ENCODE measurements at regions not wholly inside any gene's neighbourhood (a gene's known extent, or its start where the extent isn't known, plus 50 kb on each side); places are given as distances from the start of the nearest gene placed in this dataset.
"Not testable (repeated sequence)": the region's sequence is repeated elsewhere in the genome, so short reads cannot be mapped to it uniquely, and the experiment has no call there.

GRCh38 chr12:5310151-5310550 lies 121.8 kb upstream of the NTF3 start:
- DNase-seq (ENCODE audit: low spot score) = no peak

- no peak for DNase-seq (ENCODE audit: low spot score)
These were observed 114.4 kb upstream of the NTF3 start for GRCh38 chr12:5317556-5317955.

GRCh38 chr12:5318874-5319273 lies 113.0 kb upstream of the NTF3 start:
- DNase-seq (ENCODE audit: low spot score) = no peak

- DNase-seq (ENCODE audit: low spot score) = no peak
These were observed 103.0 kb upstream of the NTF3 start for GRCh38 chr12:5328669-5329517.

- no peak for DNase-seq (ENCODE audit: low spot score)
These were observed 99.4 kb upstream of the NTF3 start for GRCh38 chr12:5332551-5332950.

GRCh38 chr12:5333096-5333495 lies 98.8 kb upstream of the NTF3 start:
- no peak for DNase-seq (ENCODE audit: low spot score)

GRCh38 chr12:5335069-5335468 lies 96.8 kb upstream of the NTF3 start:
- no peak for DNase-seq (ENCODE audit: low spot score)

GRCh38 chr12:5341086-5341485 lies 90.8 kb upstream of the NTF3 start:
- DNase-seq (ENCODE audit: low spot score) = not testable (repeated sequence)

- DNase-seq (ENCODE audit: low spot score) = no peak
These were observed 88.2 kb upstream of the NTF3 start for GRCh38 chr12:5343711-5344110.

GRCh38 chr12:5344131-5344530 lies 87.8 kb upstream of the NTF3 start:
- no peak for DNase-seq (ENCODE audit: low spot score)

- DNase-seq (ENCODE audit: low spot score) = no peak
These were observed 86.4 kb upstream of the NTF3 start for GRCh38 chr12:5345534-5345933.

GRCh38 chr12:5348057-5348456 lies 83.9 kb upstream of the NTF3 start:
- no peak for DNase-seq (ENCODE audit: low spot score)

- no peak for DNase-seq (ENCODE audit: low spot score)
These were observed 83.4 kb upstream of the NTF3 start for GRCh38 chr12:5348491-5348890.

- no peak for DNase-seq (ENCODE audit: low spot score)
These were observed 67.7 kb upstream of the NTF3 start for GRCh38 chr12:5364036-5364770.

- no peak for DNase-seq (ENCODE audit: low spot score)
These were observed 62.6 kb upstream of the NTF3 start for GRCh38 chr12:5369298-5369697.

GRCh38 chr12:5371631-5372030 lies 60.3 kb upstream of the NTF3 start:
- DNase-seq (ENCODE audit: low spot score) = no peak

- DNase-seq (ENCODE audit: low spot score) = no peak
These were observed 57.2 kb upstream of the NTF3 start for GRCh38 chr12:5374713-5375112.

- DNase-seq (ENCODE audit: low spot score) = no peak
These were observed 56.2 kb upstream of the NTF3 start for GRCh38 chr12:5375547-5376295.

GRCh38 chr12:5376591-5377207 lies 55.2 kb upstream of the NTF3 start:
- no peak for DNase-seq (ENCODE audit: low spot score)

GRCh38 chr12:5377997-5378592 lies 53.8 kb upstream of the NTF3 start:
- DNase-seq (ENCODE audit: low spot score) = no peak

GRCh38 chr12:5379749-5380496 lies 52.0 kb upstream of the NTF3 start:
- no peak for DNase-seq (ENCODE audit: low spot score)
